ENCODE measurements at regions not wholly inside any gene's neighbourhood (a gene's known extent, or its start where the extent isn't known, plus 50 kb on each side); places are given as distances from the start of the nearest gene placed in this dataset.

DNA sequence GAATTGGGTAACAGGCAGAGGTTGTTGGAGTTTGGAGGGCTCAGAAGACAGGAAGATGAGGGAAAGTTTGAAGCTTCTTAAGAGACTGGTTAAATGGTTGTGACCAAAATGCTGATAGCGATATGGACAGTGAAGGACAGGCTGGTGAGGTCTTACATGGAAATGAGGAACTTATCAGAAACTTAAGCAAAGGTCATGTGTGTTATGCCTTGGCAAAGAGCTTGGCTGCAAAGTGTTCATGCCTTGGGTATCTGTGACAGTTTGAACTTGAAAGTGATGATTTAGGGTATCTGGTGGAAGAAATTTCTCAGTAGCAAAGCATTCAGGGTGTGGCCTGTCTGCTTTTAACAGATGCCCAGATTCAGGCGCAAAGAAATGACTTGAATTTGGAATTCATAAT, 64.5 kb upstream of the EEPD1 start:
- no peak for TF ChIP-seq CTCF (IDR thresholded peaks at IDR 0.05)
- TF ChIP-seq POLR2A (IDR thresholded peaks at IDR 0.05): no peak

Measured in Peyer's patch (tissue), 4 donors.